ENCODE measurements at regions not wholly inside any gene's neighbourhood (a gene's known extent, or its start where the extent isn't known, plus 50 kb on each side); places are given as distances from the start of the nearest gene placed in this dataset.

GRCh38 chrY:19134426-19134825 lies 360.9 kb upstream of the HSFY2 start:
- DNase-seq: no peak

- no peak for DNase-seq
Measured at GRCh38 chrY:19130569-19131358, 357.2 kb upstream of the HSFY2 start.

- DNase-seq: no peak
Measured at GRCh38 chrY:19126889-19127288, 353.4 kb upstream of the HSFY2 start.

GRCh38 chrY:19124609-19125008 lies 351.1 kb upstream of the HSFY2 start:
- DNase-seq: no peak

- DNase-seq: no peak
Measured at GRCh38 chrY:19122450-19122849, 348.9 kb upstream of the HSFY2 start.

- DNase-seq: no peak
Measured at GRCh38 chrY:19098349-19098748, 324.8 kb upstream of the HSFY2 start.

- DNase-seq: no peak
Measured at GRCh38 chrY:19095460-19095859, 321.9 kb upstream of the HSFY2 start.

- no peak for DNase-seq
Measured at GRCh38 chrY:19083006-19083405, 309.5 kb upstream of the HSFY2 start.

GRCh38 chrY:19077698-19078113 lies 304.2 kb upstream of the HSFY2 start:
- no peak for DNase-seq

- DNase-seq: no peak
Measured at GRCh38 chrY:19076846-19077697, 303.5 kb upstream of the HSFY2 start.

- DNase-seq: peak in 1 of 2 donors; percentile 7
Measured at GRCh38 chrY:19075471-19076253, 302.1 kb upstream of the HSFY2 start.

- no peak for DNase-seq
Measured at GRCh38 chrY:19067435-19067834, 293.9 kb upstream of the HSFY2 start.

GRCh38 chrY:19066447-19067190 lies 293.1 kb upstream of the HSFY2 start:
- DNase-seq: no peak

GRCh38 chrY:19065119-19065518 lies 291.6 kb upstream of the HSFY2 start:
- no peak for DNase-seq

GRCh38 chrY:19059733-19060132 lies 286.2 kb upstream of the HSFY2 start:
- DNase-seq: no peak

GRCh38 chrY:19058831-19059370 lies 285.4 kb upstream of the HSFY2 start:
- no peak for DNase-seq

GRCh38 chrY:19056138-19056469 lies 282.6 kb upstream of the HSFY2 start:
- DNase-seq: no peak

- DNase-seq: no peak
Measured at GRCh38 chrY:19055232-19056137, 281.9 kb upstream of the HSFY2 start.

- no peak for DNase-seq
Measured at GRCh38 chrY:19053806-19054205, 280.3 kb upstream of the HSFY2 start.

- no peak for DNase-seq
Measured at GRCh38 chrY:19051021-19051420, 277.5 kb upstream of the HSFY2 start.

- no peak for DNase-seq
Measured at GRCh38 chrY:19042984-19043442, 269.5 kb upstream of the HSFY2 start.

All from activated CD4-positive, alpha-beta T cell treated with anti-CD3 and anti-CD28 coated beads for 4 hours (primary cell).